Hepatocyte (in vitro differentiated cells): ENCODE measurements at regions not wholly inside any gene's neighbourhood (a gene's known extent, or its start where the extent isn't known, plus 50 kb on each side); places are given as distances from the start of the nearest gene placed in this dataset.
"Not testable (repeated sequence)": the region's sequence is repeated elsewhere in the genome, so short reads cannot be mapped to it uniquely, and the experiment has no call there.

Experiments used
- DNase-seq: peaks from one replicate; pipeline ENCODE4 v3.0.0-alpha.2; 2016; ENCODE audit warnings: low spot score
- H2AFZ ChIP-seq: fragments of 200-600 bp; sonication (generic); 2 replicates; pipeline ENCODE4 v1.6.0; 2016; ENCODE audit warnings: antibody characterized with exemption, mild to moderate bottlenecking
- H3K27ac ChIP-seq: fragments of 200-600 bp; sonication (generic); 2 replicates; pipeline ENCODE4 v1.5.1; 2016; ENCODE audit warnings: mild to moderate bottlenecking
- H3K27me3 ChIP-seq: fragments of 200-600 bp; sonication (generic); 2 replicates; pipeline ENCODE4 v1.6.1; 2016
- H3K36me3 ChIP-seq: fragments of 200-600 bp; sonication (generic); replicated peaks from 2 replicates; pipeline ENCODE4 v1.5.1; 2016; ENCODE audit warnings: low read depth; ENCODE audit not compliant: insufficient read depth
- H3K4me1 ChIP-seq: fragments of 200-600 bp; sonication (generic); 2 replicates; pipeline ENCODE4 v1.5.1; 2016; ENCODE audit warnings: mild to moderate bottlenecking, moderate library complexity; ENCODE audit not compliant: insufficient read depth
- H3K4me2 ChIP-seq: fragments of 200-600 bp; sonication (generic); 2 replicates; pipeline ENCODE4 v1.6.0; 2016
- H3K4me3 ChIP-seq: fragments of 200-600 bp; sonication (generic); 2 replicates; pipeline ENCODE4 v1.5.1; 2016; ENCODE audit warnings: mild to moderate bottlenecking
- H3K79me2 ChIP-seq: fragments of 200-600 bp; sonication (generic); 2 replicates; pipeline ENCODE4 v1.6.0; 2017; ENCODE audit warnings: mild to moderate bottlenecking
- H3K9me2 ChIP-seq: fragments of 200-600 bp; sonication (generic); replicated peaks from 2 replicates; pipeline ENCODE4 v1.6.0; 2017; ENCODE audit warnings: mild to moderate bottlenecking; ENCODE audit not compliant: insufficient read depth
- H3K9me3 ChIP-seq: fragments of 200-600 bp; sonication (generic); 2 replicates; pipeline ENCODE4 v1.5.1; 2016; ENCODE audit warnings: low read depth, mild to moderate bottlenecking
- H4K20me1 ChIP-seq: fragments of 200-600 bp; sonication (generic); 2 replicates; pipeline ENCODE4 v1.6.0; 2016; ENCODE audit warnings: mild to moderate bottlenecking; ENCODE audit not compliant: insufficient read depth, poor library complexity, severe bottlenecking
- CTCF ChIP-seq: fragments of 200-600 bp; sonication (generic); IDR thresholded peaks from 2 replicates; pipeline ENCODE4 v1.5.1; 2016; ENCODE audit warnings: antibody characterized with exemption, mild to moderate bottlenecking; ENCODE audit not compliant: poor library complexity
- EZH2 ChIP-seq: fragments of 200-600 bp; sonication (generic); IDR thresholded peaks from 2 replicates; pipeline ENCODE4 v1.6.1; 2016; ENCODE audit warnings: antibody characterized with exemption, mild to moderate bottlenecking, borderline replicate concordance
- EZH2phosphoT487 ChIP-seq: fragments of 200-600 bp; sonication (generic); IDR thresholded peaks from one replicate; pipeline ENCODE4 v1.6.1; 2018; ENCODE audit warnings: antibody characterized with exemption, mild to moderate bottlenecking, low read depth, moderate library complexity; ENCODE audit not compliant: unreplicated experiment, severe bottlenecking
- WGBS: methylation state at CpG from one replicate; pipeline ENCODE4 v1.1.6; 2016; ENCODE audit warnings: low lambda C conversion rate; ENCODE audit errors: missing lambda C conversion rate; 5-methylcytosine and 5-hydroxymethylcytosine counted together

DNA sequence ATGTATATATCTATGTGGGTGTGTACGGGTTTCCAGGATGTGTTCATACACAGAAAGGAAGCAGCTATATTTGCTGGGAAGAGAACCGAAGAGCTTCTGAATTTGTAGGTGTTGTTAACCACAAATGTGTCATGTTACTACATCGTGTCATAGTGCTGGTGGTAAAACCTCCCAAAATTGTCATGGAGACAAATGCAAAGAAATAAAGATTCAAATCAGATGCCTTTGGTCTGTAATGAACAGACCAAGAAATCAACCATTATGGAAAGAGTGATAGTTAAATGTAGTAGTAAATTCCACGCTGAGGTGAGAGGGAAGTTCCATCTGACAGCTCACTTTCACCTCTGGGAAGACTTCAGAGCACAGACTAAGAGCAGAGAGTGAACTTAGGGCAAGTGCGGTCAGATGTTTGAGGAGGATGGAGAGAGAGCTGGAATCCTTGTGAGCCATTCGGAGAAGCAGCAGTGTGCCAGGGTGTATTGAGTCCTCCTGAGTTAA is 487.5 kb downstream of the TMEM121 start:
- H2AFZ ChIP-seq, result no peak overlapping the region
- no peaks in the 10 kb centered on the region for H3K36me3 ChIP-seq
- WGBS, result 66% methylated on average over 6 of the region's 6 CpGs
- no peaks in the 10 kb centered on the region for H3K27me3 ChIP-seq
- no peaks in the 10 kb centered on the region for H3K9me3 ChIP-seq
- H3K4me2 ChIP-seq, result no peak overlapping the region
- TF ChIP-seq EZH2phosphoT487 (no peak), CTCF (no peak), EZH2 (no peak)
- no peaks in the 10 kb centered on the region for H3K4me1 ChIP-seq
- no peaks in the 10 kb centered on the region for H4K20me1 ChIP-seq
- no peak for DNase-seq
- no peaks in the 10 kb centered on the region for H3K9me2 ChIP-seq
- H3K27ac ChIP-seq, result no peak overlapping the region
- H3K4me3 ChIP-seq, result no peak overlapping the region
- no peaks in the 10 kb centered on the region for H3K79me2 ChIP-seq

- not testable (repeated sequence) for H2AFZ ChIP-seq, H3K27me3 ChIP-seq, H3K36me3 ChIP-seq, H4K20me1 ChIP-seq, H3K79me2 ChIP-seq, H3K4me2 ChIP-seq, H3K27ac ChIP-seq, H3K4me3 ChIP-seq, DNase-seq, H3K9me2 ChIP-seq, H3K4me1 ChIP-seq, H3K9me3 ChIP-seq
- WGBS, result 65% methylated on average over 3 of the region's 3 CpGs
These were observed 491.6 kb downstream of the TMEM121 start for GRCh38 chr14:106017952-106018351.

- TF ChIP-seq EZH2 (no peak), EZH2phosphoT487 (no peak), CTCF (no peak)
- Histone ChIP-seq H3K9me2 (no peaks in the 10 kb centered on the region), H3K4me1 (no peaks in the 10 kb centered on the region), H3K27me3 (no peaks in the 10 kb centered on the region), H3K36me3 (no peaks in the 10 kb centered on the region), H2AFZ (no peak overlapping the region), H3K79me2 (no peaks in the 10 kb centered on the region), H4K20me1 (no peaks in the 10 kb centered on the region), H3K9me3 (no peaks in the 10 kb centered on the region), H3K4me3 (no peak overlapping the region), H3K4me2 (no peak overlapping the region), H3K27ac (no peak overlapping the region)
- WGBS, result 61% methylated on average over 3 of the region's 3 CpGs
- DNase-seq, result no peak
These were observed 495.4 kb downstream of the TMEM121 start for GRCh38 chr14:106021832-106022231.

DNA sequence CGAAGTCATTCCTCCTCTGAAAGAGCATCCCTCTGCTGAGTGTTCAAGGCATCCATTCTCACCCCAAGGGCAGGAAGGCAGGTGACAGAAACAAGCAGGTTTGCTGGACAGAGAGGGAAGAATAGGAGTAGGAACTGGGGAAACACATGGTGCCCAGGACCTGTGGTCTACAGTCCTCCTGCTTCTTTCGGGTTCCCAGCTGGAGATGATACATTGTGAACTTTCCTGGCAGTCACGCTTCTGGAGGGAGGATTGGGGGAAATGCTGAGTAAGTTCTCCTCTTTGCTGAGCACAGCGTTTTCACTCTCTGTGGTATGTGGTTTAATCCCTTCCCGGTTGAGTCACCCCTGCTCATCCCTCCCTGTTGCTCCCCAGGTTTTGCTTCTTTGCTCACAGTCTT is 496.3 kb downstream of the TMEM121 start:
- H3K36me3 ChIP-seq, H3K4me3 ChIP-seq, H3K9me3 ChIP-seq, H3K4me1 ChIP-seq, H3K79me2 ChIP-seq, H4K20me1 ChIP-seq, H3K4me2 ChIP-seq, DNase-seq, H3K27me3 ChIP-seq, H2AFZ ChIP-seq, H3K9me2 ChIP-seq, H3K27ac ChIP-seq: not testable (repeated sequence)
- 51% methylated on average over 5 of the region's 5 CpGs for WGBS

- Histone ChIP-seq H3K4me1 (no peaks in the 10 kb centered on the region), H3K27me3 (no peaks in the 10 kb centered on the region), H4K20me1 (no peaks in the 10 kb centered on the region), H3K9me3 (no peaks in the 10 kb centered on the region), H3K79me2 (no peaks in the 10 kb centered on the region), H3K4me2 (no peak overlapping the region), H3K9me2 (no peaks in the 10 kb centered on the region), H2AFZ (no peak overlapping the region), H3K36me3 (no peaks in the 10 kb centered on the region), H3K27ac (no peak overlapping the region), H3K4me3 (no peak overlapping the region)
- 75% methylated on average over 1 of the region's 1 CpG for WGBS
- TF ChIP-seq CTCF, result no peak
- no peak for TF ChIP-seq EZH2
- no peak for TF ChIP-seq EZH2phosphoT487
- DNase-seq, result no peak
These were observed 497.0 kb downstream of the TMEM121 start for GRCh38 chr14:106023411-106023810.
